ENCODE measurements at regions not wholly inside any gene's neighbourhood (a gene's known extent, or its start where the extent isn't known, plus 50 kb on each side); places are given as distances from the start of the nearest gene placed in this dataset.
"Not testable (repeated sequence)": the region's sequence is repeated elsewhere in the genome, so short reads cannot be mapped to it uniquely, and the experiment has no call there.

GRCh38 chr4:117574085-117574484 is 460.2 kb upstream of the NDST3 start:
- no peak for DNase-seq (ENCODE audit: low read depth)

- DNase-seq (ENCODE audit: low read depth): no peak
Observed at GRCh38 chr4:117575850-117576249, 458.4 kb upstream of the NDST3 start.

GRCh38 chr4:117577686-117578311 is 456.5 kb upstream of the NDST3 start:
- no peak for DNase-seq (ENCODE audit: low read depth)

DNA sequence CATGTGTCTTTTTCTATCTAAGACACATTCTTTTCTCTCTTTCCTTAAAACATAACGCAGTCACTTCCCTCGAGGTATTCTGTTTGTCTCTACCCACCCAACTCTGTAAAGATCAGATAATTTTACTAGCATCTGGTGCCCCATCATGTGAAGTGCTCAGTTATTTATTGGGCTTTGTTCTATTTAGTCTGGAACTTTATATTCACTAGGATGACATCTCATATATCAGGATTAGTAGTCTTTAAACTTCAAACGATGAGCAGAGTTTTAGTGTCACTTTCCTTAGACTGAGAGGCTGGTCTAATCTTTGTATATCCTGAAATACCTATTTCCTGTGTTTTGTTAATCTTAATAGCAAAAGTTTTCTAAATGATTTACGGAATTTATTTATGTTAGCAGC is 445.5 kb upstream of the NDST3 start:
- DNase-seq (ENCODE audit: low read depth): no peak

DNA sequence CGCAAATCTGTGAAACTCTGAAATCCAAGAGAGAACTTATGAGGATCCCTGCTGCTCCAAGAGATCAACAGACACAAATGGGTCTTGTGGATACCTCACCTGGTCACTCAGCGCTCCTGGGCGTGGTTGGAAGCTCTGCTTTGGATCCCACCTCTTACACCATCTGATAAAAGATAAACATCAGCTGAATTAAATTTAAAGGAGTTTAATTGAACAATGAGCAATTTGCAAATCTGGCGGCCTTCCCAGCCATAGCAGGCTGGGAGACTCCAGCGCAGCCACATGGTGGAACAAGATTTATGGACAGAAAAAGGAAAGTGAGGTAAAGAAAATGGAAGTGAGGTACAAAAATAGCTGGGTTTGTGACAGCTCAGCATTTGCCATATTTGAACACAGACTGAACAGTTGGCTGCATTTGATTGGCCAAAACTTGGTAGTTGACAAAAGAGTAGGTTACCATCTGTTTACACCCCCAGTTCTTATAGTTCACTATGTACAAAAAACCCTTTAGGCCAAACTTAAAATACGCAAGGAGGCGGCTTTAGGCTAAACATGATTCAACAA is 437.3 kb upstream of the NDST3 start:
- DNase-seq (ENCODE audit: low read depth): no peak

GRCh38 chr4:117599393-117599792 is 434.9 kb upstream of the NDST3 start:
- DNase-seq (ENCODE audit: low read depth): not testable (repeated sequence)

GRCh38 chr4:117600936-117601335 is 433.4 kb upstream of the NDST3 start:
- DNase-seq (ENCODE audit: low read depth): not testable (repeated sequence)

GRCh38 chr4:117610706-117611308 is 423.5 kb upstream of the NDST3 start:
- DNase-seq (ENCODE audit: low read depth): no peak

DNA sequence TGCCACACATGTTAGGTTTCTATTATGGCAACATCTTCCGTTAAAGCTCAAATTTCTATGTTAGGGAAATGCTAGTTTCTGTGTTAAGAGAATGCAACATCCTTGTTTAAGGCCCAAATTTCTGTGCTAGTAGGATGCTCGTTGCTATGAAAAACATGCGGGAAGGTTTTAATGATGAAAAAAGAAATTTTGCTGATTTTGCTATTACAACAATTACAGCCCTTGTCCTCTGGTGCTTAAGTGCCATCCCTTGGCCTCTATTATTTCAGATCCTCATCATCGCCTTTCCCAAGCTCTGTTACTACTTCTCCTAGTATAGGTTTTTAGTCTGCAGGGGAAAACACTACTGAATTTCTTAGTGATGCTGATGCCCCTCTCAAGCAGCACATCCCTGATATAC is 412.6 kb upstream of the NDST3 start:
- DNase-seq (ENCODE audit: low read depth): no peak

- no peak for DNase-seq (ENCODE audit: low read depth)
Observed at GRCh38 chr4:117623326-117623725, 411.0 kb upstream of the NDST3 start.

GRCh38 chr4:117626664-117627063 is 407.6 kb upstream of the NDST3 start:
- DNase-seq (ENCODE audit: low read depth): no peak

GRCh38 chr4:117634716-117635115 is 399.6 kb upstream of the NDST3 start:
- DNase-seq (ENCODE audit: low read depth): no peak

GRCh38 chr4:117637347-117637746 is 396.9 kb upstream of the NDST3 start:
- DNase-seq (ENCODE audit: low read depth): no peak

- no peak for DNase-seq (ENCODE audit: low read depth)
Observed at GRCh38 chr4:117640836-117641235, 393.4 kb upstream of the NDST3 start.

DNA sequence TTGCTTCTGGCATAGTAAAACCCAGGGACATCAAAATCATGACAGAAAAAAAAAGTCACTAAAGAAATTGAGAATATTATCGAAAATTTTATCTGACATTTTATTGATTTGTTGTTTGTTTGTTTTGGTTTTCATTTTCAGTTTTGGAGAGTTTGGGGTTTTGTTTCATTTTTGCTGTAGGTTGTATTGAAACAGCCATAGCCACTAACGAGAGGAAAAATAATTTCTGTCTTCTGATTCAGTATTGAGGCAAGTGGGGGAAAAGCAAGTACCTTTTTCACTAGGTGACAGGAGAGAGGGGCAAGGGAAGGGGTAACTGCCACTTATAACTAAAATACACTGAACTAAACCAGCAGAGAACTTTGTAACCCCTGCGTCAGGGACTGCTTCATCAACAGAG is 392.8 kb upstream of the NDST3 start:
- DNase-seq (ENCODE audit: low read depth): no peak

- DNase-seq (ENCODE audit: low read depth): no peak
Observed at GRCh38 chr4:117654079-117654478, 380.2 kb upstream of the NDST3 start.

GRCh38 chr4:117660668-117661067 is 373.6 kb upstream of the NDST3 start:
- no peak for DNase-seq (ENCODE audit: low read depth)

DNA sequence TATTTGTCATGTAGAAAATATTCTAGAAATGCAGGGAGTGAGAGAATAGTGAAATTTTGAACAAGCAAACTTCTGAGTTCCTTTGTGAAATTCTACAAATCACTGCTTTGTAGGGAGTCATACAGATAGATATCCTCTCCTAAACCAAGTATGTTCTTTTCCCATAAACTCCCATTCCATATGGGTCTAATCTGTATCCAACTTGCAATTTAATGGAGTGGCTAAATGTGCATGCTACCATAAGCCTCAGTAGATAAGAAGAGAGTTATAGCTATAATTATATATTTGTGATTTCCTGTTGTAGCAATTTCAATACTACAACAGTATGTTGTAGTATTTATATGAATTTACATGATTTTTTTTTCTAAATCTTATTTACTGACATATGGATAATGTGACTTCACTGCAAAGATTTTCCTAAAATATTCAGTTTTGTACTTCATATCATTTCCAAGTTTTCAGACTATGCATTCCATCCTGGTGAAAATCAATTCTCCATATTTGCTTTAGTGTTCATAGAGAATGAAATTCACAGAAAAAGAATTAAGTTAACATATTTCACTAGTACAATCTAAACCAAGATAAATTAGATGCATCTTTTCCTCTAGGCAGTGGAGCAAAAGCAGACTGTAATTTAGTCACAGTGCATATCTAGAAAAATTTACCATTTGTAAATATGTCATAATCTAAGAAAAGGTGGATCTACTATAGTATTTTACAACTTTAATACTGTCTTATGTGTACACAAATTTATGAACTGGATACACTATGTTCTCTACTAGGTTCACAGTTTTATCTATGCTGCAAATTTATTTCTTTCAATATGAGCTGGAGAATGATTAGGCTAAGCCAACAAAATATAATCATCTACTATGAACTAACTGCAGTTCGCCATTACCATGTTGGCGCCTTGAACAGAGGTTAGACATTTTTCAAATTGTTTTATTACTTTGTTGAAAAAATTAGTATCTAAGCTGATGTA is 372.9 kb upstream of the NDST3 start:
- DNase-seq (ENCODE audit: low read depth): no peak

DNA sequence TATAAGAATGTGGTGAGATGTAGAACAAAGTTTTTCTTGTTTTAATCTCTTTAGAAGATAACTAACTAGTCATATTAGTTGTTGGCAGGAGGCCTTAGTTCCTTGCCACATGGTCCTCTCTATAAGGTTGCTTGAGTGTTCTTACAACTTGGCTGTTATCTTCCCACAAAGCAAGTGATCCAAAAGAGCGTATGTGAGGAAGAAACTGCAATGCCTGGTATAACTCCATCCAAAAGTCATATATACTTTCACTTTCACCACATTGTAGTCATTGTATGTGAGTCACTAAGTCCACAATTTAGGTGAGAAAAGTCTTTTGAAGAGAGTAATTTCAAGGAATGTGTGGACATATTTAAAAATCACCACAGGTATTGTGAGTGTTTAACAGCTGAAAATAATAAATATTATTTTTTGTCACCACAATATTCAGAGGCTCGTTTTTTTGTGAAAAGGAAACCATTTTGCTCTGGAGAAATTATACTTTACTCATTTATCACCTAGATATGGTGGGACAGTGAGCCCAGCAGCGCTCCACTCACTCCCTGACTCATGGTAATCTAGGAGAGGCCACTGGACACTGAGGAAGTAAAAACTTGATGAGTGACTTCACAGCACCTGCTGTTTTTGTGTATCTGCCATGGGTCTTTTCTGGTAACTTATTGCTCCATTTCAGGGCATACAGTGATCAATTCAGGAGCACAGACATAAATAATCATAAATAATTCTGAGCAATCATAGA is 369.4 kb upstream of the NDST3 start:
- DNase-seq (ENCODE audit: low read depth): no peak

- DNase-seq (ENCODE audit: low read depth): no peak
Observed at GRCh38 chr4:117676153-117676552, 358.1 kb upstream of the NDST3 start.

GRCh38 chr4:117678861-117679260 is 355.4 kb upstream of the NDST3 start:
- DNase-seq (ENCODE audit: low read depth): no peak
